Astrocyte (in vitro differentiated cells and primary cell): ENCODE measurements at regions not wholly inside any gene's neighbourhood (a gene's known extent, or its start where the extent isn't known, plus 50 kb on each side); places are given as distances from the start of the nearest gene placed in this dataset.

ENCODE experiments used
- DNase-seq: peaks from one replicate; pipeline ENCODE4 v3.0.0-alpha.2; 2010; ENCODE audit warnings: low read depth
- FAIRE-seq: peaks from 2 replicates; lab custom pipeline; 2011; peaks lifted over from hg19 to GRCh38; lab: Jason Lieb, UNC
- H2AFZ ChIP-seq: 2 replicates; pipeline ENCODE4 v1.6.0; 2012; ENCODE audit warnings: low read depth, low read length, inconsistent platforms
- H3K27ac ChIP-seq: 2 replicates; pipeline ENCODE4 v1.5.1; 2011; ENCODE audit warnings: low read depth, low read length, inconsistent platforms
- H3K27me3 ChIP-seq: 2 replicates; pipeline ENCODE4 v1.6.0; 2011; ENCODE audit warnings: low read length, inconsistent platforms; ENCODE audit not compliant: insufficient read depth
- H3K36me3 ChIP-seq: 2 replicates; pipeline ENCODE4 v1.5.1; 2011; ENCODE audit warnings: low read length, inconsistent platforms; ENCODE audit not compliant: insufficient read depth
- H3K4me1 ChIP-seq: 2 replicates; pipeline ENCODE4 v1.5.1; 2011; ENCODE audit warnings: low read length, inconsistent platforms; ENCODE audit not compliant: insufficient read depth
- H3K4me2 ChIP-seq: 2 replicates; pipeline ENCODE4 v1.6.0; 2012; ENCODE audit warnings: low read length, inconsistent platforms
- H3K4me3 ChIP-seq: 2 replicates; pipeline ENCODE4 v1.5.1; 2011; ENCODE audit warnings: low read depth, mild to moderate bottlenecking, low read length, inconsistent platforms; ENCODE audit not compliant: insufficient read depth
- H3K79me2 ChIP-seq: 2 replicates; pipeline ENCODE4 v1.6.0; 2012; ENCODE audit warnings: mild to moderate bottlenecking, low read length, inconsistent platforms; ENCODE audit not compliant: insufficient read depth
- H3K9ac ChIP-seq: 2 replicates; pipeline ENCODE4 v1.6.0; 2012; ENCODE audit warnings: mild to moderate bottlenecking, low read length, inconsistent platforms
- H3K9me3 ChIP-seq: 2 replicates; pipeline ENCODE4 v1.5.1; 2012; ENCODE audit warnings: low read depth, mild to moderate bottlenecking, low read length, inconsistent platforms; ENCODE audit not compliant: insufficient read depth
- H4K20me1 ChIP-seq: 2 replicates; pipeline ENCODE4 v1.6.0; 2012; ENCODE audit warnings: low read length, inconsistent platforms; ENCODE audit not compliant: insufficient read depth
- H3K27ac Mint-ChIP-seq: one replicate; pipeline ENCODE4 v1.8.0; 2021; ENCODE audit warnings: mild to moderate bottlenecking, mixed read lengths; ENCODE audit not compliant: unreplicated experiment
- H3K27me3 Mint-ChIP-seq: one replicate; pipeline ENCODE4 v1.8.0; 2021; ENCODE audit warnings: low read depth, mixed read lengths; ENCODE audit not compliant: unreplicated experiment
- H3K36me3 Mint-ChIP-seq: one replicate; pipeline ENCODE4 v1.8.0; 2021; ENCODE audit warnings: low read depth, mixed read lengths; ENCODE audit not compliant: unreplicated experiment
- H3K4me1 Mint-ChIP-seq: one replicate; pipeline ENCODE4 v1.8.0; 2021; ENCODE audit warnings: low read depth, mixed read lengths; ENCODE audit not compliant: unreplicated experiment
- H3K4me3 Mint-ChIP-seq: one replicate; pipeline ENCODE4 v1.8.0; 2021; ENCODE audit warnings: mild to moderate bottlenecking, moderate library complexity, mixed read lengths; ENCODE audit not compliant: unreplicated experiment
- H3K9me3 Mint-ChIP-seq: one replicate; pipeline ENCODE4 v1.8.0; 2021; ENCODE audit warnings: mild to moderate bottlenecking, mixed read lengths; ENCODE audit not compliant: unreplicated experiment
- EZH2 ChIP-seq: IDR thresholded peaks from 2 replicates; pipeline ENCODE4 v1.6.1; 2012; ENCODE audit warnings: mild to moderate bottlenecking, low read length, inconsistent platforms; ENCODE audit not compliant: insufficient read depth
- TF ChIP-seq, protein P1 (sequence below): IDR thresholded peaks from 2 replicates; pipeline ENCODE4 v1.5.1; 2011; ENCODE audit warnings: low read depth, mild to moderate bottlenecking, inconsistent platforms, low read length, moderate library complexity; ENCODE audit not compliant: insufficient read depth

DNA sequence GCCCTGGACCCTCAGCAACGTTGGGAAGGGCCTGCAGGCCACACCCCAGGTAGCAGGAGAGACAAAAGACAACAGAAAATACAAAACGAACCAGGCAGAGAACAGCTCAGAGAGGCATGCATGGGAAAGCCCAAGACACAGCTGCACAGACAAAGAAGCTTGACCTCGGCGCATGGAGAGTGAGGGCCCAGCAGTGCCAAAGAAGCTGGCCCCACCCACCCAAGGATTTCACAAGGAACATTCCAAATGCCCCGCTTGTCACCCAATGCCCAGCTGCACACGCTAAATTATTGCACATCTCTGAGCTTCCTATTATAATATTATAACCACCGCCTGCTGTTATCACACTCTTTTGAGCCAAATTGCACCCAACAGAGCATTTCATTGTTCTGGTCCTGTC lies 147.7 kb upstream of the TBL1X start:
- H2AFZ ChIP-seq = no peak overlapping the region
- FAIRE-seq = no peak

GRCh38 chrX:9318213-9318612 lies 146.6 kb upstream of the TBL1X start:
- H3K27ac ChIP-seq = no peak overlapping the region
- no peaks in the 10 kb centered on the region for H3K9me3 ChIP-seq
- peaks cover 5% of the 10 kb centered on the region for H3K4me1 ChIP-seq
- H3K27ac Mint-ChIP-seq = no peak overlapping the region
- TF ChIP-seq, protein P1, sequence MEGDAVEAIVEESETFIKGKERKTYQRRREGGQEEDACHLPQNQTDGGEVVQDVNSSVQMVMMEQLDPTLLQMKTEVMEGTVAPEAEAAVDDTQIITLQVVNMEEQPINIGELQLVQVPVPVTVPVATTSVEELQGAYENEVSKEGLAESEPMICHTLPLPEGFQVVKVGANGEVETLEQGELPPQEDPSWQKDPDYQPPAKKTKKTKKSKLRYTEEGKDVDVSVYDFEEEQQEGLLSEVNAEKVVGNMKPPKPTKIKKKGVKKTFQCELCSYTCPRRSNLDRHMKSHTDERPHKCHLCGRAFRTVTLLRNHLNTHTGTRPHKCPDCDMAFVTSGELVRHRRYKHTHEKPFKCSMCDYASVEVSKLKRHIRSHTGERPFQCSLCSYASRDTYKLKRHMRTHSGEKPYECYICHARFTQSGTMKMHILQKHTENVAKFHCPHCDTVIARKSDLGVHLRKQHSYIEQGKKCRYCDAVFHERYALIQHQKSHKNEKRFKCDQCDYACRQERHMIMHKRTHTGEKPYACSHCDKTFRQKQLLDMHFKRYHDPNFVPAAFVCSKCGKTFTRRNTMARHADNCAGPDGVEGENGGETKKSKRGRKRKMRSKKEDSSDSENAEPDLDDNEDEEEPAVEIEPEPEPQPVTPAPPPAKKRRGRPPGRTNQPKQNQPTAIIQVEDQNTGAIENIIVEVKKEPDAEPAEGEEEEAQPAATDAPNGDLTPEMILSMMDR = no peak
- no peak for TF ChIP-seq EZH2
- no peak overlapping the region for H3K4me3 Mint-ChIP-seq
- H3K9me3 Mint-ChIP-seq = no peaks in the 10 kb centered on the region
- H3K79me2 ChIP-seq = no peaks in the 10 kb centered on the region
- no peak overlapping the region for H2AFZ ChIP-seq
- no peak for FAIRE-seq
- H3K9ac ChIP-seq = no peak overlapping the region
- no peaks in the 10 kb centered on the region for H4K20me1 ChIP-seq
- no peak overlapping the region for H3K4me3 ChIP-seq
- no peaks in the 10 kb centered on the region for H3K36me3 Mint-ChIP-seq
- H3K27me3 Mint-ChIP-seq = no peaks in the 10 kb centered on the region
- DNase-seq = no peak
- no peak overlapping the region for H3K4me2 ChIP-seq
- no peaks in the 10 kb centered on the region for H3K4me1 Mint-ChIP-seq
- H3K36me3 ChIP-seq = no peaks in the 10 kb centered on the region
- no peaks in the 10 kb centered on the region for H3K27me3 ChIP-seq

More for the DNA sequence above, 147.7 kb upstream of the TBL1X start:
- Mint-ChIP-seq H3K4me1 (no peaks in the 10 kb centered on the region), H3K9me3 (no peaks in the 10 kb centered on the region), H3K4me3 (no peak overlapping the region), H3K27me3 (no peaks in the 10 kb centered on the region), H3K27ac (no peak overlapping the region), H3K36me3 (no peaks in the 10 kb centered on the region)
- H3K27me3 ChIP-seq = no peaks in the 10 kb centered on the region
- H3K4me2 ChIP-seq = no peak overlapping the region
- no peak overlapping the region for H3K4me3 ChIP-seq
- H3K4me1 ChIP-seq = peaks cover 5% of the 10 kb centered on the region
- H3K9ac ChIP-seq = no peak overlapping the region
- no peaks in the 10 kb centered on the region for H3K36me3 ChIP-seq
- no peaks in the 10 kb centered on the region for H3K79me2 ChIP-seq
- no peaks in the 10 kb centered on the region for H3K9me3 ChIP-seq
- no peak overlapping the region for H3K27ac ChIP-seq
- TF ChIP-seq, protein P1 = no peak
- no peak for TF ChIP-seq EZH2
- no peaks in the 10 kb centered on the region for H4K20me1 ChIP-seq
- DNase-seq = no peak

- FAIRE-seq = no peak
- no peak overlapping the region for H3K4me3 ChIP-seq
- H3K27ac ChIP-seq = no peak overlapping the region
- H3K27me3 ChIP-seq = no peaks in the 10 kb centered on the region
- Mint-ChIP-seq H3K36me3 (no peaks in the 10 kb centered on the region), H3K27ac (no peak overlapping the region), H3K4me1 (no peaks in the 10 kb centered on the region), H3K27me3 (no peaks in the 10 kb centered on the region), H3K9me3 (no peaks in the 10 kb centered on the region), H3K4me3 (no peak overlapping the region)
- no peak overlapping the region for H2AFZ ChIP-seq
- TF ChIP-seq, protein P1 = no peak
- no peak for TF ChIP-seq EZH2
- H4K20me1 ChIP-seq = no peaks in the 10 kb centered on the region
- no peaks in the 10 kb centered on the region for H3K36me3 ChIP-seq
- no peaks in the 10 kb centered on the region for H3K9me3 ChIP-seq
- H3K4me1 ChIP-seq = peaks cover 5% of the 10 kb centered on the region
- DNase-seq = no peak
- no peak overlapping the region for H3K4me2 ChIP-seq
- H3K79me2 ChIP-seq = no peaks in the 10 kb centered on the region
- H3K9ac ChIP-seq = no peak overlapping the region
These were observed 146.1 kb upstream of the TBL1X start for GRCh38 chrX:9318766-9319165.
